Inflammatory macrophage treated with lipopolysaccharide for 4 hours (primary cell): ENCODE measurements at regions not wholly inside any gene's neighbourhood (a gene's known extent, or its start where the extent isn't known, plus 50 kb on each side); places are given as distances from the start of the nearest gene placed in this dataset.
A peak's percentile ranks its signal among the peaks of the same experiment; 100 is the strongest.

Experiments used
- DNase-seq: peaks from one replicate; pipeline ENCODE4 v3.0.0-alpha.2; 2020

DNA sequence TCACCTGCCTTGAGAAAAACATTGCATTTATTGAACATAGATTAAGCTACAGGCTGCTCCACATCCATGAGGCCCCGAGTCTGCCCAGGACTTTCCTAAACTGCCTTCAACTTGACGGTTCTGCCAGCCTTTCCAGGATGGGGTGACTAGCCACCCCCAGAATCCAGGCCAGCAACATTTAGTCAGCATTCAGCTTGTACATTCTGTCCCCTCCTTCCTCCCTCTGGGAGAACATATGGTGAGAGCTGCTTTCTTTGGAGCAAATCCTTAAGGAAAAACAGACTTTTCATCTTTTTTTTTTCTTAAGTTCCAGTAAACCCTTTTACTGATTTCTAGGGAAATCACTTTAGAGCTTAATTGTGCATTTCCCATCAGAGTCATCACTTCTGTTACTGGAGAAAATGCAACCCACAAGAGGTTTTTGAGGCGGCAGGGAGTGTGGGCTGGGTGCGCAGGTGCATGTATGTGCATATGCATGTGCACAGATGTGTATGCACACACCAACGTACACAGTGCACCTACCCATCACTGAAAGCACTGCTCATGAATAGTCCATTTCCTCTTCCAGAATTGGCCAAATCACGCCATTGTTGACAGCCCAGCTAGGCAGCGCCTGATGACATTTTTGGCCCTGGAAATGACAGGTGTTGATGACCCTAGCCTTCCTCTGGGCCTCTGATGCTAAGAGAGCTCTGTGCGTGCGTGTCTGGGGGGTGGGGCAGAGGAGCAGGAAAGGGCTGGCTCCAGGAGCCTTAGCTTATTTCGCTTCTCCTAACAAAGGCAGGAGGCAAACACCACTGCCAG, 145.6 kb downstream of the HSD17B3 start:
- DNase-seq = no peak

DNA sequence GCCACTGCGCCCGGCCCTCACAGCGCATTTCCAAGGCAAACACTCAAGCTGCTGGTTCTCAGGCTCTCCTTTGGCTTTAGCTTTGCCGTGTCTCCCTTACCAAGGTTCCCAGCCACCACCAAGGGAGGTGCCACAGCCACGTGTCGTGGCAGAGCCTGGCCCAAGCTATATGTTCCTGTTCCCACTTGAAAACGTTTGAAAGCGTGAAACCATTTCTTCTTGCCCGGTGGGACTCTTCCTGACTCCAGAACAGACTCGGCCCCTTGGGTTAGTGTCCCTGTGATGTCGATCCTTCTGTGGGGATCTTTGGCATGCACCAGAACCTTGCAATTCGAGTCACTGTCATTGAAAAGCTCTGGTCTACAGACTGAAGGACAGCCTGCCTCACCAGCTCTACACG, 147.9 kb downstream of the HSD17B3 start:
- no peak for DNase-seq

DNA sequence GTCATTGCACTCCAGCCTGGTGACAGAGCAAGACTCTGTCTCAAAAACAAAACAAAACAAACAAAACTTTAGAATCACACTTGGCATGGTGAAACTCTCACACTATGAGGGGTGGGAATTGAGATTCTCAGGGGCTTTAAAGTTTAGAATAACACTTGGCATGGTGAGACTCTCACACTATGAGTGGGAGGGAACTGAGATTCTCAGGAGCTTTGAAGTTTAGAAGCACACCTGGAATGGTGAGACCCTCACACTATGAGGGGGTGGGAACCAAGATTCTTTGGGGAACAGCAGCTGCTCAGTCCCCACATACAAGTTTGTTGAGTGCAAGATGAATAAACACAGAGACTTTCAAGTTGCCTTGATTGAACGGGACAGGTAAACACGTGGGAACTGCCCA, 149.4 kb downstream of the HSD17B3 start:
- no peak for DNase-seq

- DNase-seq = no peak
These were observed 151.4 kb downstream of the HSD17B3 start for GRCh38 chr9:96150324-96151227.

GRCh38 chr9:96149533-96150280, 152.3 kb downstream of the HSD17B3 start:
- no peak for DNase-seq

DNA sequence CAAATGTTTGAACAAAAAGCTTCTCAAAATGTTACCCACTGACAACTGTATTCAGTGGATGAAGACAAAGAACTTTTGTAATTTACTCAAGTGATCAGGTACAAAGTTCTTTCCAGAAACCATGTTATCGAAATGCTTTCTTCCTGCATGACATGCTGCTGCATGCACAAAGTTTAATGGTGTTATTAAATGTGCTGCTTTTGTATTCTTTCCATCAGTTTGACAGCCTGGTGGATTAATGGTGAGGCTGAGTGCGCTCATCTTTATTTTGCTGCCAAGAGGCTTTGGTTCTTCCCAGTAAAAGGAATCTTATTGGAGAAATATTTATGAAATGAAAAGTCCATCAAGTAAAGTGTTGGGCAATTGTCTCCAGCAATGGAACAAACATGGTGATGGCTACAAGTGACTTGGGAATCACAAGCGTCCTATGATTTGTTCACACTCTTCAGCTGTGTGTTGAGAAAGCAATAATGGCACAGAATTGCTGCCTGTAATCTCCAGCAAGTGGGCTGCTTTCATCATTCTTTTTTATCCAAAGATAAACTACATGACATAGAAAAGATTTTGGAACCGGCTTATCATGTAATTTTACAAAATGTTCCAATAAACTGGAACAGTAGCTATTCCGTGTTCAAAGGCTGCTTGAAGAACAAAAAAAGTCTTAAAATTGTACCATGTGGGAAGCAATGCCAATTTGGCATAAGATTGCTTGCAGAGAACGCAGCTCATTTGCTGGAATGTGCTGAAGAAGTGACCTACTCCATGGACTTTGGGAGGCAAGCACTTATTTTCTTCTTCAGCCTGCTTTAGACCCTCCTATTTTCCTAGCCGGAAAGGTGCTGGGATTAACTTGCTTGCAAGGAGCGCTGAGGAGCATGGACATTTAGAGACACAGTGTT, 153.1 kb downstream of the HSD17B3 start:
- DNase-seq = no peak

- peak; percentile 52 for DNase-seq
These were observed 154.9 kb downstream of the HSD17B3 start for GRCh38 chr9:96147029-96147428.

DNA sequence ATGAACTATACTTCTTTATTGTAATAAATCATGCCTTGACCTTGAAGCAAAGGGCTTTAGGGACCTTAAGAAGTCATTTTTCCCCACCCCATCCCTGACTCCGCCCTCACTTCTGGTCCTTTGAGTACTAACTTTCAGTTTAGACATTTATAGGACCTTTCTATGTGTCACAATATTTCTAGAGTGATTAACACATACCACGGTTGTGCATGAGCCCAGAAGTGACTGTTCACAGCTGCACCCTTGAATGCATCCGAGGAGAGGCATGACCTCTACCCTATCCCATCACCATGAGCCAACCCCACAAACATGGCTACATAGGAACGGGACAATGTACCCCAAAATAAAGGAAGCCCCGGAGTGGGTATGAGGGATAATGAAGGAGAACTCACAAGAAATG, 160.3 kb downstream of the HSD17B3 start:
- peak; percentile 73 for DNase-seq

- no peak for DNase-seq
These were observed 160.9 kb downstream of the HSD17B3 start for GRCh38 chr9:96141128-96141474.

DNA sequence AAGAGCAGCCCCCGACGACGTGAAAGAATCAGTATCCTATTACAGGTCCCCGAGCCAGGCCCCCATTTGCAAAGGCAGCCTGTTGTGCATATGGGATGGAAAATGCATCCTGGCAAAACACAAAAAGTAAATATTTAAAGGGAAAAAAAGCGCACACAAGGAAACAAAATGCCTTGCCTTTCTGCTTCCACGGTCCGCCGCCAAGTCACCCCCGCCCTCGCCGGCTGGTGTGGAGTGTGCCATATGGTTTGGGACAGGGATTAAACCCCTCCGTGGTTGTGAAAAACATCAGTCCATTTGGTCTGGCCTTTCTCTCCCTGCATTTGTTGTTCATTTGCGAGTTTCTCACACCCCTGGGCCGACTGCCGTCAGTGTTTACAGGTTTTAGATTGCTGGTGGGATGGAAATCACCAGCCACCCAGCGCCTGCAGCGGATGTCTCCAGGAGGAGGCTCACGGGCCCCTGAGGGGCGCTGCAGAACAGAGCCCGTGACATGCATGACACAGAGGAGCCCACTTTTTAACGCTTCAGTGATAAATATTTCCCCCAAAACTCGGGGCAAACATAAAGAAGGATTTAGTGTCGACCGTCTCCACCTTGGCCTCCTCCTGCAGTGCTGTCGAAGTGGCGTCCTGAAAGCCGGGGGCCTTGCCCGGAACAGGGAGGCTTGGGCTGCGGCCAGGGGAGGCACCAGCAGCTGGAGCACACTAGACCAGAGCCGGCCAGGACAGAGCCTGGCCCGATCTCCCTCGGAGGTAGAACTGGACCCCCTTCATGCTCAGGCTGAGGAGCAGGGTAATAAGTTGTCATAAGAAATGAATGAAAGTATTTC, 161.5 kb downstream of the HSD17B3 start:
- DNase-seq = no peak

DNA sequence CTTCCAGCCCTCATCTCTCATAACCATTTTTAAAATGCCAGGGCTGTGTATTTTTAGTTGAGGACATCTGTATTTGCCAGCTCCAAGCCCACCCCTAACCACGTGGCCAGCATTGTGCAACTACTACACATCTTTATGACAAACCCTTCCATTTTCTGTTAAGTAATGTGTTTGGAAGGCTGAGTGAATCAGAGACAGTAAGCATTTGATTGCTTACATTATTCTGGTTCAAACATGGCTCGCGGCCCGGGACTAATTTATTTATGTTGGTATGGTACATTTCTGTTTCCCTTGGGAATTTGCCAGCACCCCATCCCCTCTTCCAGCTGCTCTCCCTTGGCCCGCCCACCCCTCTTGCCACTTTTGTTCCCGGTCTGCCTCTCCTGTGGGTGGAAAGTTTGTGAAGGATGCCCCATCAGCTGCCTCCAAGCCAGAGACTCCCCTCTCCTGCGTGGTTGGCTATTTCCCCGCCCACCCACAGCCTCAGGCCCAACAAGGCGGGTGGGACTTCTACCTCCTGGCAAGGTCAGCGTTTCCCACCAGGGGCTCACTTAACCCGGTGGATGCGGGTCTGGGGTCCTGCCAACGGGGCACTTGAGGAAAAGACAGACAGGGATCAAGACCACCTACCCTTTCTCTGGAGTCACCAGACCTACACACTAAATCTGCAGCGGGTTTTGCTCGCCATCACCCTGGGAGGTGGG, 162.2 kb downstream of the HSD17B3 start:
- DNase-seq = peak; percentile 49

- no peak for DNase-seq
These were observed 163.4 kb downstream of the HSD17B3 start for GRCh38 chr9:96138616-96139015.

DNA sequence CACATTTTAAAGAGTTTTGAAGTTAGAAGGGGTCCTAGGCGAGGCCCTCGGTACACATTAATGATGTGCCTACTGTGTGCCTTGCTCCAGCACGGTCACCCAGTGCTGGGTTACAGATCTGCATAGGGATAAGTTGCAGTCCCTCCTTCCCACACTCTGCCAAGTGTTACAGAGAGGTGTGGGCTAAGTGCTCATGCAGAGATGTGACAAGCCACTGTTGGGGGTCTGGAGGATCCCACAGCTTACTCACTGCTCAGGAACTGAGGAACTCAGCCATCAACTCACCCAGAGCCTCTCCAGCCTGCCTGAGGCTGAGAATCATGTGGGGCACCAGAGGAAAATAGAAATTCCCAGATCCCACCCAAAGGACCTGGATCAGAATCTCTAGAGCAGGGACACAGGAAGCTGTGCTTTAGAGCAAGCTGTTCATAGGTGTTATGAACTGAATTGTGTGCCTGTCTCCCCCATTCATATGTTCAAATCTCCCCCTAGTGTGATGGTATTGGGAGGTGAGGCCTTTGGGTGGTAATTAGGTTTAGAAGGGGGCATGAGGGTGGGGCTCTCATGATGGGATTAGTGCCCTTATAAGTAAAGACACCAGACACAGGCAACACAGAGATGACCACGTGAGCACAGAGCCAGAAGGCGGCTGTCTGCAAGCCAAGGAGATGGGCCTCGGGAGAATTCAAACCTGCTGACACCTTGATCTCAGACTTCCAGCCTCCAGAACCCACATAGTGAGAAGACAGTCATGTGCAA, 164.1 kb downstream of the HSD17B3 start:
- DNase-seq = no peak

- DNase-seq = peak; percentile 48
These were observed 164.8 kb downstream of the HSD17B3 start for GRCh38 chr9:96136992-96137670.

DNA sequence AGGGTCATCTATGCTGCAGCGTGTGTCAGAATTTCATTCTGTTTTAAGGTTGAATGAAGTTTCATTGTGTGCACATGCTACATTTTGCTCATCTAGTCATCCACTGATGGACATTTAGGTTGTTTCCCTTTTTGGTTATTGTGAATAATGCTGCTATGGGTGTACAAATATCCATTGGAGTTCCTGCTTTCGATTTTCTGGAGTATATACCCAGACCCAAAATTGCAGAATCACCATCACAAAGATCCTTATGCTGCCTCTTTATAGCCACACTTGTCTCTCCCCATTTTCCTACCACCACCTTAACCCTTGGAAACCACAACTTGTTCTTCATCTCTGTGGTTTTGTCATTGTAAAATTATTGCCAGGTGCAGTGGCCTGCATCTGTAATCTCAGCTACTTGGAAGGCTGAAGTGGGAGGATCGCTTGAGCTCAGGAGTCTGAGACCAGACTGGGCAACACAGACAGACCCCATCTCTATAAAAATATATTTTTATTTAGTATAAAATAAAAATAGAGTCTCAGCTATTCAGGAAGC, 166.2 kb downstream of the HSD17B3 start:
- peak; percentile 32 for DNase-seq

GRCh38 chr9:96135076-96135752, 166.8 kb downstream of the HSD17B3 start:
- no peak for DNase-seq

GRCh38 chr9:96133321-96134021, 168.5 kb downstream of the HSD17B3 start:
- peak; percentile 15 for DNase-seq

DNA sequence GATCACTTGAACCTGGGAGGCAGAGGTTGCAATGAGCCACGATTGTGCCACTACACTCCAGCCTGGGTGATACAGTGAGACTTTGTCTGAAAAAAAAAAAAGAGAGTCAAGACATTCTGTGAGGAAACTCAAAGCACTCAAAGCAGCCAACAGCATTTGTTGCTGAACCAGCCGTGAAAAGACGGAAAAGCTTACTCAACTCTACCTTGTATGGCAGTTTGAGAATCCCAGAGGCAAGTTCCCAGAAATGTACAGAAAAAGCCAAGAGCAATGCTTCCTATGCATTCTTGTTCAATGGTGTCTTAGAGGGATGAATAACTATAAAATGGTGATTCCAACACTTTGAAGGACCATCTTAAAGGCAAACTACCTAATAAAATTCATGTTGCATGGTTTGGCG, 170.2 kb downstream of the HSD17B3 start:
- DNase-seq = no peak
